C4-2B (cell line): ENCODE measurements at regions not wholly inside any gene's neighbourhood (a gene's known extent, or its start where the extent isn't known, plus 50 kb on each side); places are given as distances from the start of the nearest gene placed in this dataset.
A peak's percentile ranks its signal among the peaks of the same experiment; 100 is the strongest.

Source experiments
- ZFX ChIP-seq: fragments of 450-650 bp; IDR thresholded peaks from 2 replicates; pipeline ENCODE4 v1.6.1; 2017
- TF ChIP-seq, protein P1 (sequence below): fragments of 450-650 bp; conservative IDR thresholded peaks from 2 replicates; pipeline ENCODE4 v1.5.1; 2017; ENCODE audit warnings: mild to moderate bottlenecking

- TF ChIP-seq, protein P1, sequence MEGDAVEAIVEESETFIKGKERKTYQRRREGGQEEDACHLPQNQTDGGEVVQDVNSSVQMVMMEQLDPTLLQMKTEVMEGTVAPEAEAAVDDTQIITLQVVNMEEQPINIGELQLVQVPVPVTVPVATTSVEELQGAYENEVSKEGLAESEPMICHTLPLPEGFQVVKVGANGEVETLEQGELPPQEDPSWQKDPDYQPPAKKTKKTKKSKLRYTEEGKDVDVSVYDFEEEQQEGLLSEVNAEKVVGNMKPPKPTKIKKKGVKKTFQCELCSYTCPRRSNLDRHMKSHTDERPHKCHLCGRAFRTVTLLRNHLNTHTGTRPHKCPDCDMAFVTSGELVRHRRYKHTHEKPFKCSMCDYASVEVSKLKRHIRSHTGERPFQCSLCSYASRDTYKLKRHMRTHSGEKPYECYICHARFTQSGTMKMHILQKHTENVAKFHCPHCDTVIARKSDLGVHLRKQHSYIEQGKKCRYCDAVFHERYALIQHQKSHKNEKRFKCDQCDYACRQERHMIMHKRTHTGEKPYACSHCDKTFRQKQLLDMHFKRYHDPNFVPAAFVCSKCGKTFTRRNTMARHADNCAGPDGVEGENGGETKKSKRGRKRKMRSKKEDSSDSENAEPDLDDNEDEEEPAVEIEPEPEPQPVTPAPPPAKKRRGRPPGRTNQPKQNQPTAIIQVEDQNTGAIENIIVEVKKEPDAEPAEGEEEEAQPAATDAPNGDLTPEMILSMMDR: 0 out of 2 replicates have a peak, but pooled peaks have one; percentile 0
- TF ChIP-seq ZFX: no peak
Observed at GRCh38 chr4:81919810-81920209, 448.1 kb upstream of the RASGEF1B start.
